NCI-H2196 treated with DMSO at 0.1 percent for 48 hours (cell line): ENCODE measurements at regions not wholly inside any gene's neighbourhood (a gene's known extent, or its start where the extent isn't known, plus 50 kb on each side); places are given as distances from the start of the nearest gene placed in this dataset.

Experiments
- DNase-seq: peaks from one replicate; lab custom pipeline; 2025; ENCODE audit not compliant: unreplicated experiment; lab: John Stamatoyannopoulos, UW

GRCh38 chr11:119909077-119909476 lies 180.1 kb upstream of the NECTIN1 start:
- no peak for DNase-seq

- DNase-seq: no peak
Measured at GRCh38 chr11:119908573-119908904, 179.5 kb upstream of the NECTIN1 start.

DNA sequence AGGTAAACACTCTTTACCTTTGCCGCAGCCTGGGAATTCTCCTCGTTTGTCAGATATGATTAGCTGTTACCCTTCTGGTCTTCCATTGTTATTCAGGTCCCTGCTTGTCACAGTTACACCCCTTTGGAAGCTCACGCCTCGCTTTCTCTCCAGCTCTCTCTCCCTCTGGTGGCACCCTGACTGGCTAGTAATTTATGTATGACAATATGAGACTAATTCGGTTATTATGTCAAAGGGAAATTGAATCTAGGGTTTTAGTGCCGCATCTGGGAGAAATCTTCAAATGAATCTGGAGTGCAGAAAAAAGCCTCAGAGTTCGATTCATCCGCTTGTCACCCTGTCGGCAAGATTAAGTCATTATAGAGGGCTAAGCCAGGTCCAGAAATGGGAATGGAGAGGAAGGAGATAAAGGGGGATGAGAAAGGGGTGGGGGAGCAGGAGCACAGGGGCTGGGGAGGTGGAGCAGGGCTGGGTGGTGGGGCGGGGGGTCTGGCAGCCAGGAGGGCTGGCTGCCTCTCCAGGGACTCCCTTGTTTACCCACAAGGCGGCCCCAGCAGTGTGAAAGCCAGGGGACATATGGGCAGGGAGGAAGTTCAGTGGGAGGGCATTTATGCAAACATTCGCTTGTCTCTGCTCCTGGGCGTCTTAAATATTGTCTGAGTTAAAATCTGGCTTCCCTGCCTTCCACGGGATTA lies 179.0 kb upstream of the NECTIN1 start:
- no peak for DNase-seq

- no peak for DNase-seq
Measured at GRCh38 chr11:119907122-119907851, 178.3 kb upstream of the NECTIN1 start.

GRCh38 chr11:119906376-119906775 lies 177.4 kb upstream of the NECTIN1 start:
- DNase-seq: no peak

GRCh38 chr11:119905162-119905561 lies 176.2 kb upstream of the NECTIN1 start:
- no peak for DNase-seq

GRCh38 chr11:119904531-119905035 lies 175.6 kb upstream of the NECTIN1 start:
- no peak for DNase-seq

DNA sequence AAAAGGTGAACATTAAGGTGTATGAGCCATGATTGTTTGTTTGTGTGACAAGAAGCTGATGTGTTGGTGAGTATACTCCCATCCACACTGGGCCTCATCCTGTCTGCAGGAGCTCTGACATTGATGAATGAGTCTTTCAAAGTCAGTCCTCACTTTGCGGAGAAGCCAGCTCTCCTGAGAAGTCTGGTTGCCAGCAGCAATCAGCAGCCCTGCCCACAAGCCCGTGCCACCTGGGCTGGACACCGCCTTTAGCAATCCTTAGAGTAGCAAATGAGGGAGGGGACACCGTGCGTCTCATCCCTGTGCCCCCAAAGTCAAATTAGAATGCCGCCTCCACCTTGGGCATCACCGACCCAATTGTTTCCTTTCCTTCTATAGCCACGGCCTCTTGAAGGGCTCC lies 174.8 kb upstream of the NECTIN1 start:
- no peak for DNase-seq

- DNase-seq: no peak
Measured at GRCh38 chr11:119903389-119903788, 174.4 kb upstream of the NECTIN1 start.

- no peak for DNase-seq
Measured at GRCh38 chr11:119902656-119903231, 173.7 kb upstream of the NECTIN1 start.

DNA sequence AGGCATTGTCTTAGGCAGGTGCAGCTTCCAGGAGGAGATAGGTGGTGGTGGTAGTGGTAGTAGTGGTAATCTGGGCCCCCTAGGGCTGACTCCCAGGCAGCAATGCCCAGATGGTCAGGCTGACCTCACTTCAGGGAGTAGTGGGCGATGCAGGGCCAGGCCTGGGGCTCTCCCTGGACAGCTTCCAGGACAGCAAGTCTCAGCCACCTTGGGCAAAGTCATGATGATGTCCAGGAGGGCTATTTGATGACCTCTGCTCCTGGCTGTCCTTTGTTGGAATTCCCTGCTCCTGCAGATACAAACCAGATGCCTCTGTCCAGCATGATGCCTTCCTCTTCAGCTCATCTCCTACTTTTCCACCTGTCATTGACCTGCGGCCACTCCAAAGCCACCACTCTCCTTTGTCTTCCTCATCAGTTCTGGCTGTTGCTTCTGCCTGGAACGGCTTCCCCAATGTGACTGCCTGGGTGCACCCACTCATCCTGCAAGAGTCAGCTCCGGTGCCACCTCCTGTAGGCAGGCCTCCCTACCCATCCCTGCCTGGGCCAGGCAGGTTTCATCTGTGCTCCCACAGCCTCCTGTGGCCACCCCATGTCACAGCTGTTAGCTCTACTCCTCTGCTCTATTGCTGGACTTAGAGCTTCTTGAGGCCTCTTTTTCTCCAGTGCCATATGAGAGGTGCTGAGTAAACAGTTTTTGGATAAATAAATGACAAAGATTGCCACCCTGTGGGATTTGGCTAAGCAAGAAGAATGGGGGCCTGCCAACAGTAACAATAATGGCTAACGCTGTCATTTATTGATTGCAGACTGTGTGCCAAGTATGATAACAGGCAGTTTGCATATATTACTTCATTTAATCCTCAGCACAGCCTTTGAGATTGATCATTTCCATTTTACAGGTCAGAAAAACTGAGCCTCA lies 172.9 kb upstream of the NECTIN1 start:
- DNase-seq: no peak

DNA sequence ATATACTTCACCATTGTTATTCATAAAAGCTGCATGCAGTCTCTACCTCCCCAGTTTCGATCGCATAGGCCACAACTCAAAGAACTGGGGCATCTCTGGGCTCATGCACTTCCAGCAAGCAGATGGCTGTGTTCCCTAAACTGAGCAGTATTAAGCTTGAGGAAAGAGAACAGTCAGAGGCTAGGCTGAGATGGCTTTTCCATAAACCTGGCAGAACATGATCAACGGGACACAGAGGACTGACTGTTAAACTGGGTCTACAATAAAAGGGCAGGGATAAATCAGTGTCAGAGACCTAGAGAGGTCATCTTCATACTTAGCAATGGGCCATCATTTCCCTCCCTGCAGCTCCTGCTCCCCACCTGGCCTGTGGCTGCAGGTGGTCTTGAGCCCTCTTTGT lies 171.0 kb upstream of the NECTIN1 start:
- DNase-seq: no peak

DNA sequence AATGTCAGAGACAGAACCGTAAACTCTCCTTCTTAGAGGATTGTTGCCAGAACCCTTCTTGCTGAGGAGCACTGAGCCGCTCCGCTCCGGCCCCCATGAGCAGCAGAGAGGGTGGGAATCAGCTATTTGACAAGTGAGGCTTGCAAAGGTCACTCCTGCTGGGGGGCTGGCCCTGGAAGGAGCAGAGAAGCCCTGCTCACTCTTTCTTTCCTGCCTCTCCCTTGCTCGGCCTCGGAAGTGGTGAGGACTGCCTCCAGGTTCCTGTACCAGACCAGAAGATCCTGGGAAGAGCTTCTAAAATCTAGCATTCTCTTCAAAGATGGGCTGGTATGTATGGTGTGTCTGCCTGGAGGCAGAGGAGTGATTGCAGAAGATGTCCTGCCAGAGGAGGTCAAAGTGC lies 168.6 kb upstream of the NECTIN1 start:
- no peak for DNase-seq

GRCh38 chr11:119897046-119897440 lies 168.0 kb upstream of the NECTIN1 start:
- no peak for DNase-seq

GRCh38 chr11:119896387-119897045 lies 167.5 kb upstream of the NECTIN1 start:
- DNase-seq: no peak

DNA sequence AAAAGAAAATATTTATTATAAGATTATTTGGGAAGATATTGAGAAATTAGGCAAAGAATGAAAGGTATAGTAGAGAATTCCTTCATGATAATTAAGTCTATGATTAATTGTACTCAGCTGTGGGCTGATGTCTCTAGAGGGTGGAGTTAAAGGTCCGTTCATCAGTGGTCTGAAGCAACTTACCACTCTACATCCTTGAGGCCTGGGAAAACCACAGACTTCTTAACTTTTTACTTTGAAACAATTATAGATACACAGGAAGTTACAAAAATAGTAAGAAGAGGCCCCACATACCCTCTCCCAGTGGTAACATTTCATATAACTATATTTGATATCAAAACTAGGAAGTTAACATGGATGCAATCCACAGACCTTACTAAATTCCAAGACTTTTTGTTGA lies 167.0 kb upstream of the NECTIN1 start:
- DNase-seq: no peak

- DNase-seq: no peak
Measured at GRCh38 chr11:119894916-119895315, 165.9 kb upstream of the NECTIN1 start.

DNA sequence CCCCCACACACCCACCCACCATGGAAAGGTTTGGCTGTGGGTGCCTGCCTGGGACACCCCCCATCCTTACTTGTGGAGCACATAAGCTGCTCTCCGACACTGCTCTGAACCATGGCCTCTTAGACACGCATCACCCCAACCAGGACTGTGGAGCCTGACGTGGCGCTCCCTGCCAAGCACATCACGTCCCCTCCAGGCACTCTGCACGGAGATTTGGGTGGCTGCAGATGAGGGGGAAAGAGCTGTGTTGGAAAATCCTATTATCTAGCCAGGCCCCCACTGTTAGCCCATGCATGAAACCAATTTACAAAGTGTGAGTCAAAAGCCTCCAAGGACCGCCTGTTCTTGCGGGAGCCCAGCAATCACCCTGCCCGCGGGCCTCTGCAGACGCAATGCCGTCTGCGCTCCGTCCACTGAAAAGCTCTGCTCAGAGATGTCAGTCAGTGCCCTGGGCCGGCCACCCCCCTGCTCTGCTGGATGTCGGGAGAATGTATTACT lies 163.4 kb upstream of the NECTIN1 start:
- no peak for DNase-seq

- no peak for DNase-seq
Measured at GRCh38 chr11:119891055-119891768, 162.2 kb upstream of the NECTIN1 start.

- no peak for DNase-seq
Measured at GRCh38 chr11:119890466-119890865, 161.5 kb upstream of the NECTIN1 start.
